Esophagus muscularis mucosa (tissue), 4 donors: ENCODE measurements at regions not wholly inside any gene's neighbourhood (a gene's known extent, or its start where the extent isn't known, plus 50 kb on each side); places are given as distances from the start of the nearest gene placed in this dataset.

Experiments
- DNase-seq: peaks from one replicate; pipeline ENCODE4 v3.0.0-alpha.2; 2017; ENCODE audit errors: extremely low spot score
- H3K27ac ChIP-seq, 4 donors: fragments of 200-600 bp; sonication (generic); replicated peaks in 1 of 4; 1 replicate in 3 of 4; 2 replicates in 1 of 4; pipeline ENCODE4 v1.5.1; 2016 to 2019; ENCODE audit warnings: mild to moderate bottlenecking in 1 of 4
- H3K27me3 ChIP-seq, 4 donors: fragments of 200-600 bp; sonication (generic); one replicate each; pipeline versions ENCODE4 v1.5.1 to v1.6.0; 2016 to 2019
- H3K36me3 ChIP-seq, 4 donors: fragments of 200-600 bp; sonication (generic); one replicate each; pipeline ENCODE4 v1.5.1; 2016 to 2019
- H3K4me1 ChIP-seq, 4 donors: fragments of 200-600 bp; sonication (generic); one replicate each; pipeline ENCODE4 v1.5.1; 2016 to 2019
- H3K4me3 ChIP-seq, 4 donors: fragments of 200-600 bp; sonication (generic); 1 replicate in 2 of 4; 2 replicates in 2 of 4; pipeline ENCODE4 v1.5.1; 2016 to 2019; ENCODE audit warnings: mild to moderate bottlenecking in 4 of 4, moderate library complexity in 1 of 4
- H3K9me3 ChIP-seq, 4 donors: fragments of 200-600 bp; sonication (generic); 1 replicate in 3 of 4; 2 replicates in 1 of 4; pipeline ENCODE4 v1.5.1; 2016 to 2019
- CTCF ChIP-seq, 3 experiments: fragments of 200-600 bp in 2 of 3; fragments of 450-650 bp in 1 of 3; sonication (generic) in 2 of 3; IDR thresholded peaks; one replicate each; pipeline ENCODE4 v1.5.1; 2017 to 2019; ENCODE audit warnings: antibody characterized with exemption in 3 of 3, mild to moderate bottlenecking in 2 of 3, moderate library complexity in 1 of 3
- EP300 ChIP-seq: sonication (generic); formaldehyde crosslinking; IDR thresholded peaks from one replicate; pipeline ENCODE4 v1.6.1; 2017; ENCODE audit warnings: antibody characterized with exemption
- POLR2A ChIP-seq: fragments of 450-650 bp; IDR thresholded peaks from one replicate; pipeline ENCODE4 v1.6.1; 2017; ENCODE audit warnings: antibody characterized with exemption, moderate library complexity, mild to moderate bottlenecking, low read depth
- POLR2AphosphoS5 ChIP-seq, 2 donors: sonication (generic); formaldehyde crosslinking; IDR thresholded peaks; one replicate each; pipeline ENCODE4 v1.6.1; 2017; ENCODE audit warnings: antibody characterized with exemption in 2 of 2
- WGBS: methylation state at CpG from one replicate; pipeline ENCODE4 v1.1.5; 2018; 5-methylcytosine and 5-hydroxymethylcytosine counted together
- intact Hi-C: fragments of 100-400 bp; cut with DNase I; formaldehyde crosslinking; loops from one replicate; pipeline ENCODE4 v1.15.1; 2023

GRCh38 chr13:89027694-89028306 is 1356.6 kb downstream of the SLITRK5 start:
- intact Hi-C loops: no loop called here
- WGBS: 79% methylated on average over 3 of the region's 3 CpGs
- H3K4me1 ChIP-seq: no peaks in the 10 kb centered on the region
- H3K4me3 ChIP-seq: no peak overlapping the region
- H3K9me3 ChIP-seq: no peaks in the 10 kb centered on the region
- no peak for DNase-seq
- no peak overlapping the region for H3K27ac ChIP-seq
- no peaks in the 10 kb centered on the region for H3K36me3 ChIP-seq
- H3K27me3 ChIP-seq: no peaks in the 10 kb centered on the region
- TF ChIP-seq POLR2A: no peak
- TF ChIP-seq CTCF (IDR thresholded peaks at IDR 0.05): no peak
- TF ChIP-seq POLR2AphosphoS5 (IDR thresholded peaks at IDR 0.05): no peak
- no peak for TF ChIP-seq EP300

GRCh38 chr13:89029062-89029461 is 1357.9 kb downstream of the SLITRK5 start:
- no peak overlapping the region for H3K27ac ChIP-seq
- TF ChIP-seq POLR2A (no peak), POLR2AphosphoS5 (IDR thresholded peaks at IDR 0.05) (no peak), CTCF (IDR thresholded peaks at IDR 0.05) (no peak), EP300 (no peak)
- H3K36me3 ChIP-seq: no peaks in the 10 kb centered on the region
- WGBS: 81% methylated on average over 2 of the region's 2 CpGs
- no peak for DNase-seq
- no peak overlapping the region for H3K4me3 ChIP-seq
- intact Hi-C loops: no loop called here
- H3K27me3 ChIP-seq: no peaks in the 10 kb centered on the region
- no peaks in the 10 kb centered on the region for H3K4me1 ChIP-seq
- peaks cover 0 to 8% (median 3%) of the 10 kb centered on the region in 4 donors for H3K9me3 ChIP-seq

GRCh38 chr13:89034015-89034414 is 1362.8 kb downstream of the SLITRK5 start:
- no peaks in the 10 kb centered on the region for H3K36me3 ChIP-seq
- H3K4me3 ChIP-seq: no peak overlapping the region
- H3K27ac ChIP-seq: no peak overlapping the region
- WGBS: 83% methylated on average over 1 of the region's 1 CpG
- no peak for TF ChIP-seq CTCF (IDR thresholded peaks at IDR 0.05)
- TF ChIP-seq EP300: no peak
- TF ChIP-seq POLR2A: no peak
- no peak for TF ChIP-seq POLR2AphosphoS5 (IDR thresholded peaks at IDR 0.05)
- H3K9me3 ChIP-seq: peaks cover 0 to 8% (median 3%) of the 10 kb centered on the region in 4 donors
- H3K27me3 ChIP-seq: no peaks in the 10 kb centered on the region
- H3K4me1 ChIP-seq: no peaks in the 10 kb centered on the region
- no peak for DNase-seq
- intact Hi-C loops: no loop called here

- Histone ChIP-seq H3K4me1 (no peaks in the 10 kb centered on the region), H3K9me3 (no peaks in the 10 kb centered on the region), H3K27me3 (no peaks in the 10 kb centered on the region), H3K4me3 (no peak overlapping the region), H3K27ac (no peak overlapping the region), H3K36me3 (no peaks in the 10 kb centered on the region)
- DNase-seq: no peak
- intact Hi-C loops: no loop called here
- WGBS: 72% methylated on average over 3 of the region's 3 CpGs
- TF ChIP-seq POLR2A (no peak), EP300 (no peak), POLR2AphosphoS5 (IDR thresholded peaks at IDR 0.05) (no peak), CTCF (IDR thresholded peaks at IDR 0.05) (no peak)
Measured at GRCh38 chr13:89052699-89053098, 1381.5 kb downstream of the SLITRK5 start.

- DNase-seq: no peak
- Histone ChIP-seq H3K36me3 (no peaks in the 10 kb centered on the region), H3K4me3 (no peak overlapping the region), H3K27ac (no peak overlapping the region), H3K9me3 (no peaks in the 10 kb centered on the region), H3K4me1 (no peaks in the 10 kb centered on the region), H3K27me3 (no peaks in the 10 kb centered on the region)
- intact Hi-C loops: no loop called here
- WGBS: 75% methylated on average over 1 of the region's 1 CpG
- TF ChIP-seq EP300 (no peak), POLR2AphosphoS5 (IDR thresholded peaks at IDR 0.05) (no peak), CTCF (IDR thresholded peaks at IDR 0.05) (no peak), POLR2A (no peak)
Measured at GRCh38 chr13:89053418-89053817, 1382.2 kb downstream of the SLITRK5 start.
